ENCODE measurements at regions not wholly inside any gene's neighbourhood (a gene's known extent, or its start where the extent isn't known, plus 50 kb on each side); places are given as distances from the start of the nearest gene placed in this dataset.

GRCh38 chr1:79741720-79742421 is 735.3 kb upstream of the ADGRL4 start:
- TF ChIP-seq GABPA (IDR thresholded peaks at IDR 0.05; ENCODE audit: low read depth) (no peak), POLR2AphosphoS5 (IDR thresholded peaks at IDR 0.05; ENCODE audit: low read depth) (no peak)
